NK-92 treated with Interleukin-12 subunit alpha and Interleukin-12 subunit beta, amount 100 ng/mL, for 24 hours (cell line): ENCODE measurements at regions not wholly inside any gene's neighbourhood (a gene's known extent, or its start where the extent isn't known, plus 50 kb on each side); places are given as distances from the start of the nearest gene placed in this dataset.
"Not testable (repeated sequence)": the region's sequence is repeated elsewhere in the genome, so short reads cannot be mapped to it uniquely, and the experiment has no call there.

Source experiments
- DNase-seq: peaks from one replicate; lab custom pipeline; 2025; lab: John Stamatoyannopoulos, UW

DNA sequence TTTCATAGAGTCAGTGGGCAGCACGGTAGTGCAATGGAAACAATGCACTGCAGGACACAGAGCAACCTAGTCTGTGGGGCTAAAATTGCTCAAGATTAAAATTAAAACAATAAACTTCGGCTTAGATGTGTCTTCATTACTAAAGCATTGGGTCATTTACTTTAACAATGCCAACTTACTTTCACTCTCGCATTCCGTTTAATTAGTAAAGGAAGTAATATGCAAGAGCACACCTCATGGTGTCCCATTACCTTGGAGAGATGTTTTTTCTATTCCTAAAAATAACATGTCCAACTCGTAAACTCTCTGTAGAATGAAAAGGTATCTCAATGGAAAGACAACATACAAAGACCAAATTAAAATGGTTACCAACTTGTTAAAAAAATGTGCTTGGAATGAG lies 738.4 kb downstream of the PCDH17 start:
- DNase-seq = no peak

DNA sequence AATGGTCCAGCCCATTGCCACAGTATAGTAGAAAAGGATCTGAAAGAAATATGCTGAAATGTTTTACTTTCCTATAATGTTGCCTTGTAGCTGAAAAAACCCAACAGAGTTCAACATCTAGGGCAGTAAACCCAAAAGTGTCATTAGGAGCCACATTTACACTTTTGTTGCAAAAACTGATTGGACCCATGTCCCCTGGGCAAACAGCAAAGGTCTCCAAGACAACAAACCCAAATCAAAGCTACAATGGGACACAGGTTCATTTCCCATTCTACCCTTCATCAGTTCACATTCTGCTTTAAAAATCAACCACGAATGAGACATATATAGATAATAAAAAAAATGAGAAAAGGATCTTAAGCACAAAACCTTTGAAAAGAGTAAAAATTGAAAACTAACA lies 744.8 kb downstream of the PCDH17 start:
- DNase-seq = no peak

DNA sequence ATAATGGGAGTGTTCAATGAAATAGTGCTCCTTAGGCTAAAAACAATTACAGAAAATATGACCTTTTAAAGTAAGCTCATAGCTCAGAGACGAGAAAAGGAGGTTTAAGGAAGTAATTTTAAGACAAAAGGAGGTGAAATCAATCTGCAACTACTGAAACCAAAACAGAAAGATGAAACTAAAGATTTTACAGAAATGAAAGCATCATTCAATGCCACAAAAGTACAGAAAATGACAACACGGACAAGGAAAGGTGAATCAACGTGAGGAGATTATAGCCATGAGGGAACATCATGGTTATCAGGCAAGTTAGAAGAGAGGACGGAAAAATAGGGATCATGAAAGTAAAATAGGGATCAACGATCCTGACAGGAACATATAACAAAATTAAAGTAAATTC lies 745.2 kb downstream of the PCDH17 start:
- DNase-seq = no peak

DNA sequence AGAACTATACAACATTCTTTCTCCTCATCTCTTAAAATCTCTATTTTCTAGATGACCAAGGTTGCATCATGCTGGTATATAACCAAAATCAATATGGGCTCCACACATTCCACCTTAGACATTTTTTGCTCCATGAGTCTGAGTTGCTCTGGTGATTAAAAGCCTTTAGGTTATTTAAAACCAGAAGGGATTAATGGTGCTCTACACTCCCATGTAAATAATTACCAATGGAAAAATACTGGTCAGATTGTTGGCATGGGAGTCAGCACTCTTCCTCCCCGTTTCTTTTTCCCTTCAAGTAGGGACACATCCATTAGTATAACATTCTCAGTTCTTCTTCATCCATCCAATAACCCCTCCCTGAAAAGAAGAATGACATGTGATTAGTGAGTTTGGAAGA lies 747.7 kb downstream of the PCDH17 start:
- DNase-seq = no peak

DNA sequence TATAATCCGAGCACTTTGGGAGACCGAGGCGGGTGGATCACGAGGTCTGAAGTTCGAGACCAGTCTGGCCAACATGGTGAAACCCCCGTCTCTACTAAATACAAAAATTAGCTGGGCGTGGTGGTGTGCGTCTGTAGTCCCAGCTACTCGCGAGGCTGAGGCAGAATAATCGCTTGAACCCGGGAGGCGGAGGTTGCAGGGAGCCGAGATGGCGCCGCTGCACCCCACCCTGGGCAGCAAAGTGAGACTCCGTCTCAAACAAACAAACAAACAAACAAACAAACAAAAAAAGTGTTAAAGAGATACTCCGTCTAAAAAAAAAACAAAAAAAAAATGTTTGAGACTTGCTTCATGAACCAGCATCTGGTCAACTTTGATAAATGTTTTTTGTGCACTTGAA lies 753.8 kb downstream of the PCDH17 start:
- not testable (repeated sequence) for DNase-seq

DNA sequence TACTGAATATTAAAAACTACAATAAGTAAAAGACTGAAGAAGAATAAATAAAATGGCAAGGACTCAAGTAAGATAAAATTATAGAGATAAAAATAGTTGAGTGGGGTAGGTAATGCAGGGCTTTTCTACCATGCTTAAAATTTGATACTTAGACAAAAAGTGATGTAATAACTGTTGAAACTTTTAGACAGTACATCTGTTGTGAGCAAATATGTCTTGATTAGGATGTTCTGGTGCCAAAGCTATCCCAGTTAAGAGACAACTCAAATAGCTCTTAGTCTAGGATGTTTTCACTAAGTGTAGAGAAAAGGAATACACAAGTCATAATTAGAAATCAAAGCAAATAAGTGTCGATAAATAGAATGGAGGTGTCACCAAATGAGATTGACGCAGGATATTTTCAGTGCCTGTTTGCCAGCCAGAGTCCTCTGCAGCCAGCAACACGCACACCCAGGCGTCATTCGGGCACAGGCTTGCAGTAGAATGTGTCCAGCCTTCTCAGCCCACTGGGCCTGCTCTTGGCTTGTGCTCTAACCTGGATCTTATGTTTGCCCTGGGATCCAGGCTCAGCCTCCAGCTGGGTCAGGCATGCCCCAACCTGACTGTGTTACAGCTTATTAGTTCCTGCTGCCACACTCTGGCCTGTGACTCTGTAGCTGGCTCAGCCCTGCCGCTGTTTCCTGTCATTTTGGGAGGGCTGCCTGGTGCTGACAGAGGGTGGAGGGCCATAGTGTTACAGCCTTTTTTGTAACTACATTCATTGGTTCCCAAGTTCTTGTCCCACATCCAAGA lies 766.2 kb downstream of the PCDH17 start:
- no peak for DNase-seq

DNA sequence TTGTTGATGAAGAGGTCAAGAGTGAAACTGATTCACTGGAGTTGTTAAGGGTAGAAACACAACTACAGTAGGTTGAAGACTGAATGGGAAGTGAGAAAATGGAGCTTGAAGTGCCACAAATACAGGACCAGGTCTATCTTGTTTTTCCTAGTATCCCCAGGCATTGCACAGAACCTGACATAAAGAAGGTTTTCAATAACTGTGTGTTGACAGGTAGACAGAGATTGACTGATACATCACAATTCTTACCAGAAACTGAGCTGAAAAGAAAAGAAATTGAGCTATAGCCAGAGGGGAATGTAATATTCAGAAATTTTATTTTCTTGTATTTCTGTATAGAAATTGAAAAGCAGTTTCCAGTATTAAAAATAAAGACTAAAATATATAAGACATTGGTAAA lies 767.7 kb downstream of the PCDH17 start:
- no peak for DNase-seq

DNA sequence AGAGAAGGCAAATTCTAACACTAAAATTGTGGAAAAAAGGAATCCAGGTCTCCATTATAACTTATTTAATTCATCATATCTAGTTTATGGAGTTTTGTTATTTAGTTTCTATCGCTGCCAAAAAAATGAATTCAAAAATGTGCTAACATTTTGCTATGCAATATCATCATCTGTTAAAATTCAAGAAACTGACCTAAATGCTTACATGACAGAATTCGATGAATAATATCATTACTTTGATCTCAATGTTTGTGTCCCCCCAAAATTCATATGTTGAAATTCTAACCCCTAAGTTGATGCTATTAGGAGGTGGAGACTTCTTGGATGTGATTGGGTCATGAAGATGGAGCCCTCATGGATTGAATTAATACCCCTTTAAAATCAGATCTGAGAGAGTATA lies 775.0 kb downstream of the PCDH17 start:
- no peak for DNase-seq

DNA sequence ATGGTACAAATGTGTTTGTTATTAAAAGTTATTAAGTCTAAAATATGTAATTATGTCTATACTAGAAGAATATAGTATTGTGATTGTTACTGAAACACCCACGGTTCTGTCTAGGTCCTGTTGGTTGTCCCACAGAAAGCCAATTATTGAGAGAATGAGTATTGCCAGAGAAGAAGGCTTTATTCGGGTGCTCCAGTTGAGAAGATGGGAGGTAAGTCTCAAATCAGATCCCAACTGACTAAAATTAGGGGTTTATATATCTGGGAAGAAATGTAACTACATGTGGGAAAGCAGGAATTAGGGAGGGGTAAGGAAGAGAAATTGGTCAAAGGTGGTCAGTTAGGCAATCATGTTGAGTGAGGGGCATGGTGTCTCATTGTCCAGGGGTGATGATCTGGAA lies 798.4 kb downstream of the PCDH17 start:
- no peak for DNase-seq

DNA sequence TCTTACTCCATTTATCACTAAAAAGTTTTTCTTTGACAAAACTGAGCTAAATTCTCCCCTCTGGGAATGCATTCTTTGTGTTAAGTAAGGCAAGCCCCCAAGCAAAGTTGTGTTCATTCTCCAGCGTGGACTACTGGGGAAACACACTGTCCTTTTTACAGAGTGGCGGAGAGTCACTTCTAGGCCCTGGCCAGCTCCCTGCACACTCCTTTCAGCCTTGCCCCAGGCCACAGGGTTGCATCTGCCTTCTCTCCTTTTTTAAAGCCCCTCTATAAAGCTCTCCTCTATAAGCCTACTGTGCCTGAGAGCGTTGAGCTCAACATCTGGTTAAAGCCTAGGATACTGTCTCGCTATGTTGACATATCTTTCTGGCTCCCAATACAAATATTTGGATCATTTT lies 803.4 kb downstream of the PCDH17 start:
- no peak for DNase-seq

DNA sequence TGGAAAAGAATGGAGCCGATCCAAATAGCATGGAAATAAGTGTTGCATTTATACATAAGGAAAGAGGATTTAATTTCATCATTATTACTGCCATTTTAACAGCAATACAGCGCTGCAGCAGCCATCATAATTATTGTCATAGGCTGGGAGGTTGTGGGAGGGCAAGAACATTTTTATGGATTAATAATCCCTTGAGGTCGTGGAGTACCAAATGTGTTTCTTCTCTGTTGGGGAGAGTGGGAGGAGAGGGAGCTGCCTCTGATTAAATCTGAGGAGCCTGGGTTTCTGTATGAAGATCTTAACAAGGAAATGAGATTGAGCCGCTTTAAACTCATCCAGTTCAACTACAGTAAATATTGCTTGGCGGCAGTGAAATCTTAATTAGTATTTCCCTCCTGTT lies 805.9 kb downstream of the PCDH17 start:
- DNase-seq = no peak

DNA sequence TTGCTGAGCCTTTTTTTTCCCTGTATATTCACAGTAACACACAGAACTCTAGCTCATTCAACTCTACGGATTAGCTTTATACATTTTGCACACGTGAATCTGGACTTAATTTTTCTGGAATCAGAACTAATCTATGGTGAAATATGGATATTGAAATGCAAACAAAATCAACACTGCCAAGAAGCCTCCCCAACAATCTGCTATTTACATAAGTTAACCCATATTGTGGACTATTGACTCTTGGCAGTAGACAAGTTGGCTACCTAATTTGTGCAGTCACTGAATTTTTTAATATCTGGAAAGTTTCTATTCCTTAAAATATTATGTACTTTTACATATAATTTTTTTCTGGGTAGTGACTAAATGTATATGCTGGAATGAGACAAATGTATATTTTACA lies 815.4 kb downstream of the PCDH17 start:
- no peak for DNase-seq

DNA sequence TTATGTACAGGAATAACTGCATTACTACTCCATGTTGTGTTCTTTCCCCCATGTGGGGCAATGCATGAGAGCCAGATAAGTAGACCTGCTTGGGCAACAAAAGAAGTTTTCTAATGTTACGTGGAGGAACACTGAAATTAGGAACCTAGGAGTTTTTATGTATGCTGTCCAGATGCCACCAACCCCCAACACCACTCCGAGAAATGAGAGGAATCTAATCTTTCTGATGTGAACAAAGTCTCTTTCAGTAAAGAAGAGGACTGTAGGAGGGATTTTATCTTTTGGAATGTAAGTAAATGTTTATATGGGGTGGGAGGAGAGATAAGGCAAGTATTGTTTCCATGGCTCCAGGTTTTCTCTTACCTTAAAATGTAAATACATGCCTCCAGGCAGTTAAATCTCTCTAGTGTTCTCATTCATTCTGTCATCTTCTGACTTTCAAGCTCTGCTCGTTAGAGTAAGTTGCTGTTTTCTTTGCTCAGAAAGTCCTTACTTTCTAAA lies 820.6 kb downstream of the PCDH17 start:
- no peak for DNase-seq

DNA sequence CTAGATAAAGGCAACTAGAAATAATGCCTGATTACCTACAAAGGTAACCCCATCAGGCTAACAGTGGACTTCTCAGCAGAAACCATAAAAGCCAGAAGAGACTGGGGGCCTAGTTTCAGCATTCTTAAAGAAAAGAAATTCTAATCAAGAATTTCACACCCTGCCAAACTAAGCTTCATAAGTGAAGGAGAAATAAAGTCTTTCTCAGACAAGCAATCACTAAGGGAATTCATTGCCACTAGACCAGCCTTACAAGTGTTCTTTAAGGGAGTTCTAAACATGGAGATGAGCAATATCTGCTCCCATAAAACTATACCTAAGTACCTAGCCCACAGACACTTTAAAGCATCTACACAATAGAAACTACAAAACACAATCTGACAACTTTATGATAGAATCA lies 823.5 kb downstream of the PCDH17 start:
- DNase-seq = no peak

DNA sequence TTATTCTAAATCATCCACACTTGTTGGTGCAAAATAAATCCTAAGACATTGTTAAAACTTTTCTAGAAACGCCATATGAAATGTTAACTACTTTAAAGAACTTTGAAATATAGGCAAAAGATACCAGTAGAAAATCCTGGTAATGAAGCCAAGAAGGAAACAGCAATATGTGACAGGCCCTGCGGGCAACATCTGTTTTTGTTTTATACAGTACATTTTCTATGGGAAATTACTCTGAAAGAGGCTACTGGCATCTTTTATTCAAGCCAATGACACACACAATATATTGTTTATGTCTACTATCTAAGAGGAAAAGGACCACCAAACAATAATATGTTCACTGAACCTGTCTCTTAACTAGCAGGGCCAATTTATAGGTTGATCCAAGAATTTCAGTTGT lies 829.7 kb downstream of the PCDH17 start:
- no peak for DNase-seq

DNA sequence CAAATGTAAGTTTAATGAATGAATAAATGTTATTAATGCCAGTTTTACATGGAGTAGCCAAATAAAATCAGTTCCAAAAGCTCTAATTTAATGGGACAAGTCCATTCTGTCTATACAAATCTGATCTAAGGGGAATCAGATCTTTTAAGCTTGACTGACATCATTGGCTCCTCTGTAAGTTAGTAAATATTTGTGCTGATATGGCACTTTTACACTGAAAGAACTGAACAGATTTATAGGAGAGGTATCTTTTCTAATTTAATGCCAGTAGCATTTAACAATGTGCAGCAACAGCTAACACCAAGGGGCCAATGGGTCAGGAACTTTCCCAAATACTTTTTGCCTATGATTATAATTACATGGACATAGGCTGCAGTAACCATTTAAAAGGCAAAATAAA lies 832.3 kb downstream of the PCDH17 start:
- no peak for DNase-seq

DNA sequence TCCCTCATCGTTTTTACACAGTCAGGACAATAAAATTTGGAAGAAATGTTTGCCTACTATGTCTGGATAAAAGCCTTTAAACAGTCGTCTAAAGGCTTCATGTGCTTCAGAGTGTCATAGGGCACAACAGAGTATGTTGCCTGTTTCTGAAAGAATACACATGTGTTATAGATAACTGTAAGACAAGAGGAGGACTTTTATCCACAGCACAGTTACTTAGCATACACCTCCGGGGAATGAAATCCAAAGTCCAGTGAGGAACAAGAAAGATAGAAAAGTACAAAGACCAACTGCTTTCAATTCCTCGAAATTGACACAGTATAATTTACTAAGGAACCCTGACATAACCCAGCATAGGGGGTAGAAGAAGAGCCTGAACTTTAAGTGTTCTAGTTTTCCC lies 835.6 kb downstream of the PCDH17 start:
- DNase-seq = no peak

DNA sequence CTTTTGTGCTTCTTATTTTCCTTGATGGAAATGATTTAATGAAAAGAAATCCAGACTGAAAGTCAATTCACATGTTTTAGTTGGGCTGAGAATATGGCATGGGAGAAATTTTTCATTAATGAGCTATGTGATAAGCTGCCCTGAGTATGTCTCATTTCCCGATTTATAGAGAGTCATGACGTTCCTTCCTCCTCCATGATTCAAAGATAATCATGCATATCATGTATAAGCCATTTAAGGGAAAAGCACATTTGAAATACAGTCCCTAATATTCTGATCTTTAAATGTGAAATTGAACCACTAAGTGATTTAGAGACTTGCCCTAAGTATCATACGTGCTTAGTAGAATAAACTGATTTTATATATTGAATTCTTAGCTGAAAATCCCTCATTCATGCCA lies 840.9 kb downstream of the PCDH17 start:
- DNase-seq = no peak

DNA sequence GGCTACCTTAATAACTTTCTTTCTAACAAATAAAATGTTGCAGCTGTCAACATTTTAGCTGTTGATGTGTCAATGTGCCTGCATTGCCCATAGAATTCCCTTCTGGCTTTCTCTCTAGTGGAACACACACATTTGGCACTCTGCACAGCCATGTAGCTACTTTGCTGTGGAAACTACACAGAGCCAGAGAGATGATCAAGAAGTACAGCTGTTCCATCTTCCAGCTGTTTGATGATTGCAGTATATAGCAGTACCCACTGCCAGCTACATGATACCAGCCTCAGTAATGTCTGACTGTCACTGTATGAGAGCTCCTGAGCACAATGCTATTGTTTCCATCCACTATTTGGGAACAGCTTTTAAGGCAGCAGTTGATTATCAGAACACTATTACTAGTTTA lies 843.0 kb downstream of the PCDH17 start:
- no peak for DNase-seq

DNA sequence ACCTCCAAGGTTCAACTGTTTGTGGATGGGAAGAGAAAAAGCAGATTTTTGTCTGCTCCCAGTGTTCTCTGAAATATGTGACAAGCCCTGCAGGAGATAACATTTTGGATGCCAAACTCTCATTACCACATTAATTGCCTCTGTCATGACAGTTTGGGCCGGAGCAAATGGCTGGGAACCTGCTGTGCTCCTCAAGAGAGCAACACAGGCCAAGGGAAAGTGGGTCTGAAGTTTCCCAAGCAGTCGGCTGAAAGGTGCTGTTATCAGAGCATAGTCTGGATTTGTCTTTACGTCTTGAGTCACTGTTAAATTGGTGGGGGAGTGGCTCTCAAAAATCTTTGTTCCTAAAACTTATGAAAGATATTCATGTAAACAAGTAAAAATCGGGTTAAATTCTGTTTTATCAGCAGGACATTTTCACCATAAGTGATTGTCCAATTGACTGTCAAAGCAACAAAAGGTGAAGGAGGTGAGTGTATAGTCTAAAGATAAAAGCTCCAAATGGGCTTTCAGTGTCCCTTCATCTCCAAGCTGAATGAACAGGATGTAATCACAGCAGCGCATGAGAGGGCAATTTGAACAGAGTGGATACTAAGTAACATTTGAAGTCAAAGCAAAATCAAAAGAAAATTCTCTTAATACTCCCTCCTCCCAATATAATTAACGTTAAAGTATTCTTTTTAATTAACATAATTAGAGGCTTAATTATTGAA lies 844.8 kb downstream of the PCDH17 start:
- no peak for DNase-seq

DNA sequence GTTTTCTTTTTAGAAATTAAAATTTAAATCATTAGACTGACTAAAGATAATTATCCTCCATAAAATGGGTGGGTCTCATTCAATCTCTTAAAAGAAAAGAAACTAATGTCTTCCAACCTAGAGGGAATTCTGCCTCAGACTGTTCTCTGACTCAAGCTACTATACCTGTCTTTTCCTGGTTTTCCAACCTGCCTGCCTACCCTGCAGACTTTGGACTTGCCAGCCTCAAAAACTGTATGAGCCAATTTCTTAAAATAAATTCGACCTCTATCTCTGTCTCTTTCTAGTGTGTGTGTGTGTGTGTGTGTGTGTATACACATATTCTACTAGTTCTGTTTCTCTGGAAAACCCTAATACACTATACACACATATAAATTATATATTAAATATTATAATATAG lies 847.3 kb downstream of the PCDH17 start:
- DNase-seq = no peak

DNA sequence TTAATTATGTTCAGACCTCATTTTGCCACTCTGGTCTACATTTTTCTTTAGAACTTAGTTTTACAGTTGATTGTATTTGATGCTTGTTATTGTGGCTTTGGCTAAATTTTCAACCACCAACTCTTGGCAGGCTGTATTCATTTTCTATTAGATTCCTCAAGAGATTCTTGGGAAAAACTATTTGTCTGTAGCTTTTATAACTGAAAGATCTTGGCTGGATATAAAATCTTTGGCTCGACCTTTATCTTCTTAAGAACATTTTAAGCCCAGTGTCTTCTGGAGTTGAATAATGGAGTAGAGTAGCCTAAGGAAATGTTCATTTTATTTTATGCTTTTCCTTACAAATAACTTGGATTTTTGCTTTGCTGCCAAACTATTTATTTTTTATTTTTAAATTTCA lies 848.5 kb downstream of the PCDH17 start:
- no peak for DNase-seq

DNA sequence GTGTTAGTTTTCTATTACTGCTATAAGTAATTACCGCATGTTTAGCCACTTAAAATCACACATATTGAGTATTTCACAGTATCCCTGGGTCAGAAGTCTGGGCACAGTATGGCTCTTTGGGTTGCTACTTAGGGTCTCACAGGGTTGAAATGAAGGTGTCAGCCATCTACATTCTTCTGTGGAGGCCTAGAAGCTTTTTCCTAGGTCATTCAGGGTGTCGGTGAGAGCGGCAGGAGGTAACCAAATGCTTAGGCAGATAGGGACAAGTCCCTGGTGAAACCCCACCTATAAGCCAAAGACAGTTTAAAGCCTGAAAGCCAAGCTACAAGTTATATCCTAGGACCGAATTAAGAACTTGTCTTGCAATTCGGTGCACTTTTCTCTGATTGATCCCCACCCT lies 856.7 kb downstream of the PCDH17 start:
- DNase-seq = no peak

DNA sequence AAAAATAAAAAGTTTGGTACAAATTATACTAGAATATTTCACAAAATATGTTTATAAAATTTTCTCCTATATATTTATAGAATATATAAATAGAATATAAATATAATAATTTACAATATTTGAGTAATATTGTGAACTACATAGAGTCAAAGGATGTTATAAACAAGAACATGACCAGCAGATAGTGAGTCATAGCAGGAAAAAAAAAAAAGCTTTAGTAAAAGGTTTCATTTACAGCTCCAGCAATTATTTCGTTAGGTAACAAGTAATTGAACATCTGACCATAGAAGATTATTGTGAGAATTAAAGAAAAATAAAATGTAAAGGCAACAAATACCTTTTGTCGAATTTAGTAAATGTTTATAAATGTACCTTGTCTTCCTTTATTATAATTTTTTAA lies 864.1 kb downstream of the PCDH17 start:
- no peak for DNase-seq
